Sigmoid colon (tissue), 6 donors: ENCODE measurements at regions not wholly inside any gene's neighbourhood (a gene's known extent, or its start where the extent isn't known, plus 50 kb on each side); places are given as distances from the start of the nearest gene placed in this dataset.
A peak's percentile ranks its signal among the peaks of the same experiment; 100 is the strongest.

Experiments used
- DNase-seq: peaks from one replicate; pipeline ENCODE4 v3.0.0-alpha.2; 2019
- H3K27ac ChIP-seq, 4 donors: fragments of 200-600 bp; sonication (generic); one replicate each; pipeline ENCODE4 v1.5.1; 2016 to 2019; ENCODE audit warnings: mild to moderate bottlenecking in 1 of 4
- H3K27me3 ChIP-seq, 3 donors: fragments of 200-600 bp; sonication (generic); one replicate each; pipeline ENCODE4 v1.5.1; 2019; ENCODE audit warnings: mild to moderate bottlenecking in 1 of 3
- H3K36me3 ChIP-seq, 4 donors: fragments of 200-600 bp; sonication (generic); one replicate each; pipeline ENCODE4 v1.5.1; 2016 to 2019
- H3K4me1 ChIP-seq, 4 donors: fragments of 200-600 bp; sonication (generic); one replicate each; pipeline ENCODE4 v1.5.1; 2017 to 2019
- H3K4me3 ChIP-seq, 4 donors: fragments of 200-600 bp; sonication (generic); one replicate each; pipeline ENCODE4 v1.5.1; 2017 to 2019; ENCODE audit warnings: mild to moderate bottlenecking in 2 of 4, moderate library complexity in 1 of 4
- H3K9me3 ChIP-seq, 4 donors: fragments of 200-600 bp in 3 of 4; sonication (generic) in 3 of 4; one replicate each; pipeline versions ENCODE4 v1.5.1 to v1.6.1; 2013 to 2019
- CTCF ChIP-seq, 4 experiments: fragments of 450-650 bp in 3 of 4; fragments of 200-600 bp in 1 of 4; IDR thresholded peaks; one replicate each; pipeline ENCODE4 v1.5.1; 2016 to 2019; ENCODE audit warnings: antibody characterized with exemption in 4 of 4, mild to moderate bottlenecking in 3 of 4, moderate library complexity in 2 of 4
- EP300 ChIP-seq, 4 donors: sonication (generic); formaldehyde crosslinking; IDR thresholded peaks; one replicate each; pipeline ENCODE4 v1.6.1; 2017; ENCODE audit warnings: antibody characterized with exemption in 4 of 4
- POLR2A ChIP-seq, 2 donors: fragments of 450-650 bp; IDR thresholded peaks; one replicate each; pipeline ENCODE4 v1.6.1; 2016; ENCODE audit warnings: antibody characterized with exemption in 2 of 2, mild to moderate bottlenecking in 2 of 2, moderate library complexity in 2 of 2
- POLR2AphosphoS5 ChIP-seq, 4 donors: sonication (generic); formaldehyde crosslinking; IDR thresholded peaks; one replicate each; pipeline ENCODE4 v1.6.1; 2017; ENCODE audit warnings: antibody characterized with exemption in 4 of 4
- WGBS, 2 donors: extraction: QIAGEN DNeasy Blood & Tissue Kit; methylation state at CpG; one replicate each; pipeline ENCODE4 v1.1.7; 2013; 5-methylcytosine and 5-hydroxymethylcytosine counted together
- intact Hi-C: fragments of 100-400 bp; cut with DNase I; formaldehyde crosslinking; loops from one replicate; pipeline ENCODE4 v1.15.1; 2023
- donor health status: healthy with polysubstance abuse.
- donor health status: healthy.

GRCh38 chr15:35150361-35150760, 65.3 kb upstream of the NANOGP8 start:
- no peak for DNase-seq
- no peak overlapping the region for H3K27ac ChIP-seq
- H3K27me3 ChIP-seq = no peaks in the 10 kb centered on the region
- H3K4me3 ChIP-seq = no peak overlapping the region
- 76 to 84% methylated on average over 3 of the region's 3 CpGs for WGBS, 2 donors
- H3K9me3 ChIP-seq = no peaks in the 10 kb centered on the region
- H3K36me3 ChIP-seq = no peaks in the 10 kb centered on the region
- TF ChIP-seq POLR2A (IDR thresholded peaks at IDR 0.05) (no peak), EP300 (IDR thresholded peaks at IDR 0.05) (no peak), CTCF (IDR thresholded peaks at IDR 0.05) (no peak), POLR2AphosphoS5 (IDR thresholded peaks at IDR 0.05) (no peak)
- no peaks in the 10 kb centered on the region for H3K4me1 ChIP-seq
- intact Hi-C loops = no loop called here

GRCh38 chr15:35145336-35145735, 60.2 kb upstream of the NANOGP8 start:
- no peak overlapping the region for H3K27ac ChIP-seq
- intact Hi-C loops = no loop called here
- no peaks in the 10 kb centered on the region for H3K27me3 ChIP-seq
- no peaks in the 10 kb centered on the region for H3K9me3 ChIP-seq
- H3K4me1 ChIP-seq = peaks cover 0 to 17% (median 15%) of the 10 kb centered on the region in 4 donors
- H3K36me3 ChIP-seq = no peaks in the 10 kb centered on the region
- TF ChIP-seq CTCF (IDR thresholded peaks at IDR 0.05) = no peak
- no peak for TF ChIP-seq POLR2AphosphoS5 (IDR thresholded peaks at IDR 0.05)
- TF ChIP-seq POLR2A (IDR thresholded peaks at IDR 0.05) = no peak
- TF ChIP-seq EP300 (IDR thresholded peaks at IDR 0.05) = no peak
- WGBS, 2 donors = 94 to 98% methylated on average over 1 of the region's 1 CpG
- no peak for DNase-seq
- no peak overlapping the region for H3K4me3 ChIP-seq

- intact Hi-C loops = no loop called here
- TF ChIP-seq POLR2AphosphoS5 (IDR thresholded peaks at IDR 0.05) = no peak
- TF ChIP-seq CTCF (IDR thresholded peaks at IDR 0.05) = no peak
- TF ChIP-seq EP300 (IDR thresholded peaks at IDR 0.05) = no peak
- TF ChIP-seq POLR2A (IDR thresholded peaks at IDR 0.05) = no peak
- 72 to 81% methylated on average over 3 of the region's 3 CpGs for WGBS, 2 donors
Measured at GRCh38 chr15:35142578-35142977, 57.5 kb upstream of the NANOGP8 start.

GRCh38 chr15:35141743-35142471, 56.8 kb upstream of the NANOGP8 start:
- DNase-seq = no peak
- Histone ChIP-seq H3K9me3 (no peaks in the 10 kb centered on the region), H3K27me3 (no peaks in the 10 kb centered on the region), H3K4me3 (no peak overlapping the region), H3K27ac (peak overlapping the region in 1 of 4 donors; percentile 35), H3K36me3 (no peaks in the 10 kb centered on the region), H3K4me1 (peaks cover 0 to 17% (median 15%) of the 10 kb centered on the region in 4 donors)
- intact Hi-C loops = no loop called here
- TF ChIP-seq POLR2A (IDR thresholded peaks at IDR 0.05) (no peak), POLR2AphosphoS5 (IDR thresholded peaks at IDR 0.05) (peak in 1 of 4 donors; percentile 4)

More at GRCh38 chr15:35142578-35142977, 57.5 kb upstream of the NANOGP8 start:
- H3K27me3 ChIP-seq = no peaks in the 10 kb centered on the region
- no peak overlapping the region for H3K4me3 ChIP-seq
- peaks cover 0 to 17% (median 15%) of the 10 kb centered on the region in 4 donors for H3K4me1 ChIP-seq
- no peaks in the 10 kb centered on the region for H3K36me3 ChIP-seq
- no peak for DNase-seq
- peak overlapping the region in 2 of 4 donors; percentile 7 to 35 for H3K27ac ChIP-seq
- H3K9me3 ChIP-seq = no peaks in the 10 kb centered on the region

- Histone ChIP-seq H3K4me1 (peaks cover 0 to 25% (median 15%) of the 10 kb centered on the region in 4 donors), H3K27me3 (no peaks in the 10 kb centered on the region), H3K36me3 (no peaks in the 10 kb centered on the region), H3K9me3 (no peaks in the 10 kb centered on the region), H3K4me3 (no peak overlapping the region), H3K27ac (no peak overlapping the region)
- intact Hi-C loops = no loop called here
- no peak for DNase-seq
- TF ChIP-seq EP300 (IDR thresholded peaks at IDR 0.05) (no peak), POLR2A (IDR thresholded peaks at IDR 0.05) (no peak), POLR2AphosphoS5 (IDR thresholded peaks at IDR 0.05) (no peak), CTCF (IDR thresholded peaks at IDR 0.05) (no peak)
- WGBS, 2 donors = 87 to 98% methylated on average over 6 of the region's 6 CpGs
Measured at GRCh38 chr15:35139822-35140221, 54.7 kb upstream of the NANOGP8 start.
